H1 (cell line): ENCODE measurements at regions not wholly inside any gene's neighbourhood (a gene's known extent, or its start where the extent isn't known, plus 50 kb on each side); places are given as distances from the start of the nearest gene placed in this dataset.

Experiments
- ATF2 ChIP-seq: IDR thresholded peaks from 2 replicates; pipeline ENCODE4 v1.6.1; 2012; ENCODE audit warnings: low read length, inconsistent platforms
- CHD1 ChIP-seq: IDR thresholded peaks from 2 replicates; pipeline ENCODE4 v1.6.1; 2012; ENCODE audit warnings: low read depth, low read length, improper control_type of control experiment
- PHF8 ChIP-seq: fragments of 200-600 bp; sonication (generic); conservative IDR thresholded peaks from 2 replicates; pipeline ENCODE4 v1.7.1; 2012; ENCODE audit warnings: low read depth, mild to moderate bottlenecking, inconsistent platforms, low read length, moderate library complexity
- RXRA ChIP-seq: IDR thresholded peaks from 2 replicates; pipeline ENCODE4 v1.6.1; 2011; ENCODE audit warnings: low read depth, mild to moderate bottlenecking, low read length, moderate library complexity; ENCODE audit not compliant: insufficient read depth

DNA sequence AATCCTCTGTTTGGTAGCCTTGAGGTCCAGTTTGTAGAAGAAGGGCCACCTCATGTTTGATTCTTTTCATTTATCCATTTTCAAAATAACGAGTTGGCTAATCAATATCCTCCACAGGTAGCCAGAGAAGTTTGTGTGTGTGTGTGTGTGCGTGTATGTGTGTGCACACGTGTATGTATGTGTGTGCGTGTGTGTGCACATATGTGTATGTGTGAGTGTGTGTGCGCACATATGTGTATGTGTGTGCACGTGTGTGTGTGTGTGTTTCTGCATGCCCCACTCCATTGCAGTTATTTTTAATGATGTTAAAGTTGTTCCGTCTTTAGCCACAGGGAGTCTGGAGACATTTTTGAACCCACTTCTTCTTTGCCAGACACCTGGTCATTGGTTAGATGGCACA is 112.8 kb upstream of the PRKCQ start (continued):
- no peak for TF ChIP-seq ATF2
- no peak for TF ChIP-seq PHF8
- TF ChIP-seq RXRA, result no peak
- TF ChIP-seq CHD1, result no peak
